K562 (cell line): ENCODE measurements at regions not wholly inside any gene's neighbourhood (a gene's known extent, or its start where the extent isn't known, plus 50 kb on each side); places are given as distances from the start of the nearest gene placed in this dataset.

ENCODE experiments used
- DPF2 ChIP-seq: fragments of 450-650 bp; IDR thresholded peaks from 2 replicates; pipeline ENCODE4 v1.6.1; 2016
- ELF2 ChIP-seq: fragments of 250-450 bp; sonication (Bioruptor Pico); IDR thresholded peaks from 2 replicates; pipeline ENCODE4 v1.5.0; 2021; ENCODE audit warnings: mild to moderate bottlenecking
- GABPA ChIP-seq: fragments of 200-800 bp; sonication (Bioruptor generic); conservative IDR thresholded peaks from 2 replicates; pipeline ENCODE4 v1.6.1; 2016; ENCODE audit warnings: low read depth, missing genetic modification characterization, missing compliant biosample characterization
- GATAD2B ChIP-seq: fragments of 450-650 bp; IDR thresholded peaks from 2 replicates; pipeline ENCODE4 v1.6.1; 2017; ENCODE audit warnings: mild to moderate bottlenecking, borderline replicate concordance
- GTF2A2 ChIP-seq: IDR thresholded peaks from 2 replicates; pipeline ENCODE4 v1.6.1; 2016; ENCODE audit warnings: mild to moderate bottlenecking, missing genetic modification characterization, missing compliant biosample characterization
- HCFC1 ChIP-seq: IDR thresholded peaks from 2 replicates; pipeline ENCODE4 v1.6.1; 2012; ENCODE audit warnings: low read depth, low read length, improper control_type of control experiment
- HDAC6 ChIP-seq: IDR thresholded peaks from 2 replicates; pipeline ENCODE4 v1.6.1; 2012; ENCODE audit warnings: low read depth, mild to moderate bottlenecking, control low read depth, inconsistent platforms, low read length, moderate library complexity
- HEY1 ChIP-seq: fragments of 250-450 bp; sonication (Bioruptor Pico); IDR thresholded peaks from 2 replicates; pipeline ENCODE4 v1.5.0; 2020; ENCODE audit warnings: mild to moderate bottlenecking, moderate library complexity, borderline replicate concordance
- KDM2B ChIP-seq: fragments of 250-450 bp; sonication (Bioruptor Pico); IDR thresholded peaks from 2 replicates; pipeline ENCODE4 v1.8.0; 2021; ENCODE audit warnings: mild to moderate bottlenecking, moderate library complexity
- MAFF ChIP-seq: IDR thresholded peaks from 2 replicates; pipeline ENCODE4 v1.6.1; 2012; ENCODE audit warnings: low read length, improper control_type of control experiment
- MAFK ChIP-seq: IDR thresholded peaks from 2 replicates; pipeline ENCODE4 v1.6.1; 2011; ENCODE audit warnings: low read length, improper control_type of control experiment
- MAZ ChIP-seq, 2 experiments: fragments of 450-650 bp in 1 of 2; sonication (generic) in 1 of 2; formaldehyde crosslinking; IDR thresholded peaks in 1 of 2; conservative IDR thresholded peaks in 1 of 2; 2 replicates each; pipeline versions ENCODE4 v1.4.0 to v1.5.0; 2020; ENCODE audit warnings: mild to moderate bottlenecking in 1 of 2, missing genetic modification reagents in 1 of 2
- POLR2AphosphoS5 ChIP-seq: IDR thresholded peaks from 2 replicates; pipeline ENCODE4 v1.6.1; 2011; ENCODE audit warnings: mild to moderate bottlenecking, low read depth, low read length, moderate library complexity; ENCODE audit not compliant: control insufficient read depth, insufficient read depth
- RBM34 ChIP-seq: fragments of 200-400 bp; formaldehyde crosslinking; IDR thresholded peaks from 2 replicates; pipeline ENCODE4 v1.6.1; 2018; ENCODE audit warnings: low read length, borderline replicate concordance; ENCODE audit not compliant: insufficient read depth
- RFX1 ChIP-seq: fragments of 450-650 bp; IDR thresholded peaks from 2 replicates; pipeline ENCODE4 v1.6.1; 2016; ENCODE audit warnings: mild to moderate bottlenecking, moderate library complexity
- SMARCA4 ChIP-seq: fragments of 450-650 bp; IDR thresholded peaks from 2 replicates; pipeline ENCODE4 v1.6.1; 2016
- STAT6 ChIP-seq: sonication (generic); formaldehyde crosslinking; IDR thresholded peaks from 2 replicates; pipeline ENCODE4 v1.8.1; 2023; ENCODE audit warnings: mild to moderate bottlenecking, missing genetic modification reagents
- TEAD2 ChIP-seq: fragments of 450-650 bp; IDR thresholded peaks from 2 replicates; pipeline ENCODE4 v1.6.1; 2016; ENCODE audit warnings: missing genetic modification characterization, control low read depth, missing compliant biosample characterization
- THRAP3 ChIP-seq: fragments of 450-650 bp; IDR thresholded peaks from 2 replicates; pipeline ENCODE4 v1.6.1; 2016; ENCODE audit warnings: mild to moderate bottlenecking, inconsistent platforms, borderline replicate concordance
- ZNF41 ChIP-seq: fragments of 250-450 bp; sonication (Bioruptor Pico); conservative IDR thresholded peaks from 2 replicates; pipeline ENCODE4 v1.4.0; 2020; ENCODE audit warnings: mild to moderate bottlenecking
- TF ChIP-seq, protein P1 (sequence below): fragments of 450-650 bp; IDR thresholded peaks from 2 replicates; pipeline ENCODE4 v1.6.1; 2017; ENCODE audit warnings: antibody characterized with exemption, mild to moderate bottlenecking
- TF ChIP-seq, protein P2 (sequence below): fragments of 450-650 bp; formaldehyde crosslinking; IDR thresholded peaks from 2 replicates; pipeline ENCODE4 v1.4.0; 2020; ENCODE audit warnings: mild to moderate bottlenecking, moderate library complexity

DNA sequence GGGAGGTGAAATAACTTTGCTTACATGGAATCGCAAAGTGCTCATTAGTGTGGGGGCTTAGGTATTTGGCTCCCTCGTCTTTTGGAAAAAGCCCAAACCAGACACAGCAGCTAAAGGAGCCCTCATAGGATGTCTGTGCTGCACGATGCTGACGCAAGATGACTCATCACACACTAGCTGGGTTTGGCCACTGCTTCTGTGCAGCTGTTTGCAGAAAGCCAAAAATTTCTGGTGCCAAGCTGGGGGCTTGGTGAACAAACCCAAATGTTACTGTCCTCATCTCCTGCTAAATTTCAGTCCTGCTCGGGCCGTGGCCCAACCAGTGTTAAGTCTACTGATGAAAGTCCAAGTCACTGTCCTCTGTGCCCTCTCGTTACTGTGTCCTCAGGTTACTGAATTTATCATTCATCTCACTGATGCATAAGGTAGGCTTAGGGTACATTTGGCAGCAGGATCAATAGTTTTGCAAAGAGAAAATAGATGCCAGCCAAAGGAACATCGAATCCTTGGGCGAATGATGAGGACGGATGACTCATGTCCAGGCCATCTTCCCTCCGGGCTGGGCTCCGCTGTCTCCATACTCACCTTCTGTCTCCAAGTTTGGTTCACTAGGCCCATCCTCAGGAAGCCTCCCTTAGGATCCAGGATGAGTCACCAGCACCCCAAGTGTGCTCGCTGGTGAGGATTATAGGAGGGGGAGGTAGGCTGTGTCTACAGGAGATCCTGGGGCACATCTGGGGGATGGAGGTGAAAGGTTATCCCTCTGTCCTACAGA is 177.7 kb downstream of the ADSS2 start (continued):
- TF ChIP-seq MAZ (CRISPR knock-in tag; conservative IDR thresholded peaks at IDR 0.05 in 1 of 2, IDR thresholded peaks at IDR 0.05 in 1 of 2) (no peak), ZNF41 (CRISPR knock-in tag) (no peak), STAT6 (no peak), KDM2B (CRISPR knock-in tag) (no peak), MAFF (peak; percentile 59; the same call in 1 of the 2 replicates), DPF2 (peak; percentile 68), GATAD2B (no peak), TEAD2 (tag) (no peak), GABPA (tag) (no peak), ELF2 (no peak), GTF2A2 (no peak), HEY1 (CRISPR knock-in tag) (no peak), HDAC6 (no peak), RBM34 (no peak), MAFK (peak; percentile 73; the same call in 1 of the 2 replicates), POLR2AphosphoS5 (no peak), SMARCA4 (peak; percentile 73), THRAP3 (no peak), RFX1 (no peak), HCFC1 (no peak)
- TF ChIP-seq, protein P1, sequence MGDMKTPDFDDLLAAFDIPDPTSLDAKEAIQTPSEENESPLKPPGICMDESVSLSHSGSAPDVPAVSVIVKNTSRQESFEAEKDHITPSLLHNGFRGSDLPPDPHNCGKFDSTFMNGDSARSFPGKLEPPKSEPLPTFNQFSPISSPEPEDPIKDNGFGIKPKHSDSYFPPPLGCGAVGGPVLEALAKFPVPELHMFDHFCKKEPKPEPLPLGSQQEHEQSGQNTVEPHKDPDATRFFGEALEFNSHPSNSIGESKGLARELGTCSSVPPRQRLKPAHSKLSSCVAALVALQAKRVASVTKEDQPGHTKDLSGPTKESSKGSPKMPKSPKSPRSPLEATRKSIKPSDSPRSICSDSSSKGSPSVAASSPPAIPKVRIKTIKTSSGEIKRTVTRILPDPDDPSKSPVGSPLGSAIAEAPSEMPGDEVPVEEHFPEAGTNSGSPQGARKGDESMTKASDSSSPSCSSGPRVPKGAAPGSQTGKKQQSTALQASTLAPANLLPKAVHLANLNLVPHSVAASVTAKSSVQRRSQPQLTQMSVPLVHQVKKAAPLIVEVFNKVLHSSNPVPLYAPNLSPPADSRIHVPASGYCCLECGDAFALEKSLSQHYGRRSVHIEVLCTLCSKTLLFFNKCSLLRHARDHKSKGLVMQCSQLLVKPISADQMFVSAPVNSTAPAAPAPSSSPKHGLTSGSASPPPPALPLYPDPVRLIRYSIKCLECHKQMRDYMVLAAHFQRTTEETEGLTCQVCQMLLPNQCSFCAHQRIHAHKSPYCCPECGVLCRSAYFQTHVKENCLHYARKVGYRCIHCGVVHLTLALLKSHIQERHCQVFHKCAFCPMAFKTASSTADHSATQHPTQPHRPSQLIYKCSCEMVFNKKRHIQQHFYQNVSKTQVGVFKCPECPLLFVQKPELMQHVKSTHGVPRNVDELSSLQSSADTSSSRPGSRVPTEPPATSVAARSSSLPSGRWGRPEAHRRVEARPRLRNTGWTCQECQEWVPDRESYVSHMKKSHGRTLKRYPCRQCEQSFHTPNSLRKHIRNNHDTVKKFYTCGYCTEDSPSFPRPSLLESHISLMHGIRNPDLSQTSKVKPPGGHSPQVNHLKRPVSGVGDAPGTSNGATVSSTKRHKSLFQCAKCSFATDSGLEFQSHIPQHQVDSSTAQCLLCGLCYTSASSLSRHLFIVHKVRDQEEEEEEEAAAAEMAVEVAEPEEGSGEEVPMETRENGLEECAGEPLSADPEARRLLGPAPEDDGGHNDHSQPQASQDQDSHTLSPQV: peak; percentile 65; the same call in 1 of the 2 replicates
- TF ChIP-seq, protein P2, sequence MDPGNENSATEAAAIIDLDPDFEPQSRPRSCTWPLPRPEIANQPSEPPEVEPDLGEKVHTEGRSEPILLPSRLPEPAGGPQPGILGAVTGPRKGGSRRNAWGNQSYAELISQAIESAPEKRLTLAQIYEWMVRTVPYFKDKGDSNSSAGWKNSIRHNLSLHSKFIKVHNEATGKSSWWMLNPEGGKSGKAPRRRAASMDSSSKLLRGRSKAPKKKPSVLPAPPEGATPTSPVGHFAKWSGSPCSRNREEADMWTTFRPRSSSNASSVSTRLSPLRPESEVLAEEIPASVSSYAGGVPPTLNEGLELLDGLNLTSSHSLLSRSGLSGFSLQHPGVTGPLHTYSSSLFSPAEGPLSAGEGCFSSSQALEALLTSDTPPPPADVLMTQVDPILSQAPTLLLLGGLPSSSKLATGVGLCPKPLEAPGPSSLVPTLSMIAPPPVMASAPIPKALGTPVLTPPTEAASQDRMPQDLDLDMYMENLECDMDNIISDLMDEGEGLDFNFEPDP (CRISPR knock-in tag): no peak
